IPS-NIHi7 (cell line): ENCODE measurements at regions not wholly inside any gene's neighbourhood (a gene's known extent, or its start where the extent isn't known, plus 50 kb on each side); places are given as distances from the start of the nearest gene placed in this dataset.
"Not testable (repeated sequence)": the region's sequence is repeated elsewhere in the genome, so short reads cannot be mapped to it uniquely, and the experiment has no call there.

Source experiments
- DNase-seq: peaks from one replicate; pipeline ENCODE4 v3.0.0; 2012; ENCODE audit warnings: mixed read lengths; ENCODE audit errors: extremely low spot score

- not testable (repeated sequence) for DNase-seq
Measured at GRCh38 chr12:9449657-9450126, 158.0 kb downstream of the KLRB1 start.

- no peak for DNase-seq
Measured at GRCh38 chr12:9449181-9449580, 158.5 kb downstream of the KLRB1 start.

- DNase-seq: peak; percentile 11
Measured at GRCh38 chr12:9448648-9449047, 159.1 kb downstream of the KLRB1 start.

- DNase-seq: peak; percentile 83
Measured at GRCh38 chr12:9447791-9448614, 159.7 kb downstream of the KLRB1 start.

- DNase-seq: not testable (repeated sequence)
Measured at GRCh38 chr12:9446883-9447761, 160.6 kb downstream of the KLRB1 start.

- not testable (repeated sequence) for DNase-seq
Measured at GRCh38 chr12:9440428-9440827, 167.3 kb downstream of the KLRB1 start.

- not testable (repeated sequence) for DNase-seq
Measured at GRCh38 chr12:9435682-9436081, 172.0 kb downstream of the KLRB1 start.

- DNase-seq: not testable (repeated sequence)
Measured at GRCh38 chr12:9430385-9430784, 177.3 kb downstream of the KLRB1 start.

- not testable (repeated sequence) for DNase-seq
Measured at GRCh38 chr12:9428856-9429255, 178.9 kb downstream of the KLRB1 start.

- not testable (repeated sequence) for DNase-seq
Measured at GRCh38 chr12:9425429-9425828, 182.3 kb downstream of the KLRB1 start.

- not testable (repeated sequence) for DNase-seq
Measured at GRCh38 chr12:9424175-9424740, 183.5 kb downstream of the KLRB1 start.

- DNase-seq: not testable (repeated sequence)
Measured at GRCh38 chr12:9422689-9423088, 185.0 kb downstream of the KLRB1 start.

GRCh38 chr12:9421520-9422086, 186.1 kb downstream of the KLRB1 start:
- not testable (repeated sequence) for DNase-seq

GRCh38 chr12:9420817-9421519, 186.7 kb downstream of the KLRB1 start:
- DNase-seq: not testable (repeated sequence)

GRCh38 chr12:9418669-9419041, 189.1 kb downstream of the KLRB1 start:
- DNase-seq: not testable (repeated sequence)

GRCh38 chr12:9417947-9418668, 189.6 kb downstream of the KLRB1 start:
- DNase-seq: not testable (repeated sequence)

- not testable (repeated sequence) for DNase-seq
Measured at GRCh38 chr12:9417341-9417740, 190.4 kb downstream of the KLRB1 start.

GRCh38 chr12:9416346-9416745, 191.4 kb downstream of the KLRB1 start:
- DNase-seq: not testable (repeated sequence)

- not testable (repeated sequence) for DNase-seq
Measured at GRCh38 chr12:9415898-9416297, 191.8 kb downstream of the KLRB1 start.

GRCh38 chr12:9413862-9414261, 193.9 kb downstream of the KLRB1 start:
- DNase-seq: not testable (repeated sequence)
